ENCODE measurements at regions not wholly inside any gene's neighbourhood (a gene's known extent, or its start where the extent isn't known, plus 50 kb on each side); places are given as distances from the start of the nearest gene placed in this dataset.
"Not testable (repeated sequence)": the region's sequence is repeated elsewhere in the genome, so short reads cannot be mapped to it uniquely, and the experiment has no call there.

DNA sequence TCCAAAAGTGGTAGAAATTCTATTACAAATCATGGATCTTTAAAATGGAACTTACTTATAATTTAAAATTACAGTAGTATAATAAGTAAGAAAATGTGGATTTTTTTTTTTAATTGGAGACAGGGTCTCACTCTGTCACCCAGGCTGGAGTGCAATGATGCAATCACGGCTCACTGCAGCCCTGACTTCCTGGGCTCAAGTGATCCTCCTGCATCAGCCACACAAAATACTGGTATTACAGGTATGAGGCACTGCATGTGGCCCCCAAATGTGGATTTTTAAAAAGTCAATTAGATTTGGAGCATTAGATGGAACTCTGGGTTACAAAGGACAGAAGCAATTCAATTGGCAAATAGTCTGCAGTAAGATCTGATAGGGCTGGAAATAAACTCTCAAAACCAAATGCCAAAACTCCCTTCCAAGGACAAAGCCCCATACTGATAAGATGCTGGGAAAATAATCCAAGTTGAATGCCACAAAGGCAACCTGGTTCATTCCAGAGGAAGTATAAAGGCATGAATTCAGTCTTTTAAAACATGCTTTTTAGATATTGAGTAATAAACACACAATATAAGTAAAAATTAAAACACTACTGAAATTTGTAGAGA, 294.2 kb downstream of the ZNF248 start:
- DNase-seq, result no peak

DNA sequence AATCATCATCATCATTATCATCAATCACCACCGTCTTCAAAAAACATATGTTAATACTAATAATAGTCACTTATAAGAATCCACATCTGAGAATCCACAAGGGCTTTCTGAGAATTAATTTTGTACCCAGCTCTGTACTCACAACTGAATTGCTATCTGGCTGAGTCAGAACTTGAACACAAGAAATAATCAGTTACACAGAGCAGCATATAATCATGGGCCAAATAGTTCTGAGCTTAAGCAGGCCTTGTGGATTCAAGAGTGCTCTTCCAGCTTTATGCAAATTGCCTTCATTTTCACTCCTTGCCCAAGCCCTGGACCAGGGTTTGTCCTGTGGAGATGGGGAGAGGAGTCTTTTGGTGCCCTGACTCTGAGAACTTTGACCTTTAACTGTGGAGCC, 304.5 kb downstream of the ZNF248 start:
- no peak for DNase-seq

- no peak for DNase-seq
These were observed 308.4 kb downstream of the ZNF248 start for GRCh38 chr10:37549054-37549453.

DNA sequence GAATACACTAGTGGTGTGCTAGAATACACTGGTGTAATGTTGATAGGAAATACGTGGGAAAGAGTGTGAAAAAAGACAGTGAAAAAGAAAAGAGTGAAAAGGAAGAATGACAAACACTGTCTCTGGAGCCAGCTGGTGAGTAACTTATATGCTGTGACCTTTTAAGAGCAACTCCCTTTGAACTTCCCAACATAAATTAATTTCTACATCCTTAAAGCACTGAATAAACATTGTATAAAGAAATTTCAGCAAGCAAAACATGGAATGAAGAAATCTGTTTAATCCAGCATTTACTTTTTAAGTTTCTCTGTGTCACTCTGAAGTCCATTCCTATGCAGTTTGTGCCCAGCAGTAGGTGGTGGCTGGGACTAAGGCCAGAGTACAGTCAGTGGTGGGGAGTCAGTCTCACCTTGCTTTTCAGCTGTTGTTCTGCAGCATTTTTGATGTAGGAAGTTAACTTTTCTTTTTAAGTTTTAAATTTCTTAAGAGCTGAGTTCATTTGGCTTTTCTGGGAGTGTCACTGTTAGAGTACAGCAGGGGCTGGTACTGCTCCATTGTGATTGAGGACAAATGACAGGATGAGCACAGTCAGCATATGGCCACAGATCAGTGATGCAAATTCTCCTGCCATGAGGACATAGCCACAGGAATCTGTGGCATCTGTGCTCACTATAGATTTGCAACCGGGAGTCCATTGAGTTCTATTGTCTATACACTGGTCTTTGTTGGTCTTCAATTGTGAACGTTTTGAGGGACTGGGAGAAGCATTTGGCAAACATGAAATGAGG, 321.8 kb downstream of the ZNF248 start:
- DNase-seq, result no peak

DNA sequence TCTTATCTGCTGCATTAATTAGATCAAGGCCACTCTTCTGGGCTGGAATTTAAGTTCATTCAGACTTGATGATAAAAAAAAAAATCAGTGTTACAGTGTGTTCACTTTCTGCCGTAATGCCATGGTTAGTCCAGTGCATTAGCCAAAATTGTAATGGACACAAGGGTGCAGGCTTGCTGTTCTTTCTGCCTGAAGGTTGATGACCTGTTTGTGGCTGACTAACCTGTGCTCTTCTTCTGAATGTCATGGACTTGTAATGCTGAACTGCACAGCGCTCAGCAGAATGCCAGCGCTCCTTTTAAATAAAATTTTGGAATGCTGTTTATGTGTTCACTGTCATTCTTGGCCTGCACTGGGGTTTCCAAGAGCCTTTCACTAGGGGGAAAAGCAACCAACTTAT, 323.2 kb downstream of the ZNF248 start:
- DNase-seq, result no peak

DNA sequence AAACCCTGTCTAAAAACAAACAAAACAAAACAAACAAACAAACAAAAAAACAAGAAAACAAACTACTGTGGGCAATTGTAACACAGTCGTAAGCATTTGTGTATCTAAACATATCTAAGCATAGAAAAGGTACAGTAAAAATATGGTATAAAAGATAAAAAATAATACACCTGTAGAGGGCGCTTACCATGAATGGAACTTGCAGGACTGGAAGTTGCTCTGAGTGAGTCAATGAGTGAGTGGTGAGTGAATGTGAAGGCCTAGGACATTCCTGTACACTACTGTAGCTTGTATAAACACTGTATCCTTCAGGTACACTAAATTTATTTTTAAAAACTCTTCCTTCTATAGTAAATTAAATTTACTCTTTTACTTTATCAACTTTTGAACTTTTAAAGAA, 332.0 kb downstream of the ZNF248 start:
- peak; percentile 39 for DNase-seq

DNA sequence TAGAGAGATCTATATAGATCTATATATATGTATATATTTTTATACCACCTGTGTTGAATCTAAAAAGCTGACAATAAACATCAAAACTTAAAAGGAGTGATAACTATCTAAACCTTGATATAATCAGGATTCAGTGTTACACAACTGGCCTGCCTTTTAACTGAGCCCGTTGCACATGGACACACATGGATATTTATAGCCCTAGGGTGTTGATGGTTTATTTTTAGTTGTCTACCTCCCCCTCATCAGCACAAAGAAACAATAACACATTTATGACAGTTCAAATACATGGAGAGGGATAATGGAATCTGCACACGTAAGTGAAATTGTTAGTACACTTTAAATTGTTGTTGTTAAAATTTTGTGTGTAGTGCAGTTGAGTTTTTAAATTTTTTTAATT, 336.9 kb downstream of the ZNF248 start:
- no peak for DNase-seq

DNA sequence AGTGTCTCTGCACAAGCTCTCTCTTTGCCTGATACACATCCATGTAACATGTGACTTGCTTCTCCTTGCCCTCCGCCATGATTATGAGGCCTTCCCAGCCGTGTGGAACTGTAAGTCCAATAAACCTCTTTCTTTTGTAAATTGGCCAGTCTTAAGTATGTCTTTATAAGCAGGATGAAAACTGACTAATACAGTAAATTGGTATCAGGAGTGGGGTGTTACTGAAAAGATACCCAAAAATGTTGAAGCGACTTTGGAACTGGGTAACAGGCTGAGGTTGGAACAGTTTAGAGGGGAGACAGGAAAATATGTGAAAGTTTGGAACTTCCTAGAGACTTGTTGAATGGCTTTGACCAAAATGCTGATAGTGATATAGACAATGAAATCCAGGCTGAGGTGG, 346.9 kb downstream of the ZNF248 start:
- DNase-seq, result not testable (repeated sequence)

GRCh38 chr10:37496061-37496460, 361.3 kb downstream of the ZNF248 start:
- no peak for DNase-seq

GRCh38 chr10:37495415-37495814, 362.0 kb downstream of the ZNF248 start:
- peak; percentile 31 for DNase-seq

DNA sequence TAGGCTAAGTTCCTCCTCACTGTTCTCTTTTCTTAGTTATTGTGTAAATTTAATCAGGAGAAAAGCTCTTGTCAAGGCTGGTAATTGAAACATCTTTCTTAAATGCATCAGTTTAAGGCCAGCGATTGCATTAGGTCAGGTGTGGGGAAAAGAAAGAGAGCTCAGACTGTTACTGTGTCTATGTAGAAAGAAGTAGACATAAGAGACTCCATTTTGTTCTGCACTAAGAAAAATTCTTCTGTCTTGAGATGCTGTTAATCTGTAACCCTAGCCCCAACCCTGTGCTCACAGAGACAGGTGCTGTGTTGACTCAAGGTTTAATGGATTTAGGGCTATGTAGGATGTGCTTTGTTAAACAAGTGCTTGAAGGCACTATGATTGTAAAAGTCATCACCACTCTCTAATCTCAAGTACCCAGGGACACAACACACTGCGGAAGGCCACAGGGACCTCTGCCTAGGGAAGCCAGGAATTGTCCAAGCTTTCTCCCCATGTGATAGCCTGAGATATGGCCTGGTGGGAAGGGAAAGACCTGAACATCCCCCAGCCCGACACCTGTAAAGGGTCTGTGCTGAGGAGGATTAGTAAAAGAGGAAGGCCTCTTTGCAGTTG, 364.1 kb downstream of the ZNF248 start:
- DNase-seq, result peak; percentile 15

DNA sequence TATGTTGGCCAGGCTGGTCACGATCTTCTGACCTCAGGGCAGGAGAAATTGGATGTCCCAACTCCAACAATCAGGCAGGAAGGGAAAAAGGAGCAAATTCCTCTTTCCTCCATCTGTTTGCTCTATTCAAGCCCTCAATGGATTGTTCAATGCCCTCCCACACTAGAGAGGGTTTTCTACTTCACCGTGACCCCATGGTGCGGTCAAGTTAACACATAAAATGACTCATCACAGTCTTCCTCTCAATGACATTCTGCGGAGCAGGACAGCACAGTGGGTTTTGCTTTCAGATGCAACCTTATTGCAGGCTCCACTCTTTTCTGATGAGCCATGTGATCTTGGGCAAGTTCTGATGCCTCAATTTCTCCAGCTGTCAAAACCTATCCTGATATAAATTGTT, 364.9 kb downstream of the ANKRD30A start:
- DNase-seq, result no peak

- DNase-seq, result no peak
These were observed 364.2 kb downstream of the ANKRD30A start for GRCh38 chr10:37489658-37490003.

- no peak for DNase-seq
These were observed 363.6 kb downstream of the ANKRD30A start for GRCh38 chr10:37488792-37489657.

DNA sequence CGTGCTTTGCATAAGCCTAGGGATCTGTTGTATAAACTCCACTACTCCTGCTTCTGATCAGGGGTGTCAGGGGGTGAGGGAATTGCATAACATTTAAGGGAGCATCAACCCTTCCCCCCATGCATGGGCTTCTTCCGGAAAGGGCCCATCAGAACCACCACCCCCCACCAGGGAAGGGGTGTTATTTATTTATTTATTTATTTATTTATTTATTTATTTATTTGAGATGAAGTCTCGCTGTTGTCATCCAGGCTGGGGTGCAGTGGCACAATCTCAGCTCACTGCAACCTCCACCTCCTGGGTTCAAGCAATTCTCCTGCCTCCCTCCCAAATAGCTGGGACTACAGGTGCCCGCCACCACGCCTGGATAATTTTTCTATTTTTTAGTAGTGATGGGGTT, 355.2 kb downstream of the ANKRD30A start:
- DNase-seq, result not testable (repeated sequence)

DNA sequence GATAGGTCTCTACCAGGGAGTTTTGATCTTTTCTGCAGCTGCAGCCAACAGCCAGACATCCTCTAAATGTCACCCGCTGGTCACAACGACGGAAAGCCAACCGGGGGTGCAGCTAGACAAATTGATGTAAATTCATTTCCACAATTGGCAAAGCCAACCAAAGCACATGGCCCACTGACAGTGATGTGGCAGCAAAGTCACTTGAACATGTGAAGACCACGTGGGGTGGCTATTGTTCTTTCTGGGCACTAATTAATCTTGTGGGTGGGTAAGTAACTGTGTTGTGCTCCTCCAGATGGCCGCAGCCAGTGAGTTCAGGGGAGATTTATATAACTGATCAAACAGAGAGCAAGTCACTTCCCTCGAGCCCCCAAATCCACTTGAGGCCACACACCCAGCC, 354.1 kb downstream of the ANKRD30A start:
- DNase-seq, result no peak

DNA sequence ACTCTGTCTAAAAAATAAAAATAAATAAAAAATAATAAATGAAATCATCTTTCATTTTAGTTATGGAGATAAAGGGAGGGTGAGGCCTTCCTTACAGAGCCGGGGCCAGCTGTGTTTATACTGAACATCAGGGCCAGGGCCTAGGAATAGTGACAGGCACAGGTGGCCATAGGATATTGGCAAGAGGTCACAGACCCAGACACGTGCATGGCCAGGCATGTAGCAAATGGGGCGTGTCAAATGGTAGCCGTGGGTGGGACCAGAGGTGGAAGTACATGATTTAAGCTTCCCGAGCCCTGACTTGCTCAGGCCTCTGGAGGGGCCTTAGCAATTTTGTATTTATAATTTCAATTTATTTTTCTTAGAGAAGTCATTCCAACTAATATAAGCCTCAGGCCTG, 353.0 kb downstream of the ANKRD30A start:
- no peak for DNase-seq

DNA sequence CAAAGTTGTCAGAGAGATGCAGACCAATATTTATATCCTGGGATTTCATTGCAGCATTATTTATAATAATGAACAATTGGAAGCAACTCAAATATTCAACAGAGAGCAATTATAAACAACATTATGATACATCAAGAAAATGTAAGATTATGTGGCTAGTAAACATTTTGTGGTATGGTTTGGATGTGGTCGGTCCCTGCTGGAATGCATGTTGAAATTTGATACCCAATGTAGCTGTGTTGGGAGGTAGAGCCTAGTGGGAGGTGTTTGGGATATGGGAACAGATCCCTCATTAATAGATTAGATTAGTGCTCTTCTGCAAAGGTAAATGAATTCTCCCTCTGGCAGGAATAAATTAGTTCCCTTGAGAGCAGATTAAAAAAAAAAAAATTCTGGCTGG, 350.9 kb downstream of the ANKRD30A start:
- no peak for DNase-seq

DNA sequence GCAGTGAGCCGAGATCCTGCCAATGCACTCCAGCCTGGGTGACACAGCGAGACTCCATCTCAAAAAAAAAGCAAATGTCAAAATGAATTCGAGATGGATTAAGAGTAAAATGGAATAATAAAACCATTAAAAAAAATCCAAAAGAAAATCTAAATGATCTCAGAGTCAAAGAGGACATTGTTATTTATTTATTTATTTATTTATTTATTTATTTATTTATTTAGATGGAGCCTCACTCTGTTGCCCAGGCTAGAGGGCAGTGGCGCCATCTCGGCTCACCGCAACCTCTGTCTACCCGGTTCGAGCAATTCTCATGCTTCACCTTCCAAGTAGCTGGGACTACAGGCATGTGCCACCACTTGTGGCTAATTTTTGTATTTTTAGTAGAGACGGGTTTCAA, 349.2 kb downstream of the ANKRD30A start:
- no peak for DNase-seq

DNA sequence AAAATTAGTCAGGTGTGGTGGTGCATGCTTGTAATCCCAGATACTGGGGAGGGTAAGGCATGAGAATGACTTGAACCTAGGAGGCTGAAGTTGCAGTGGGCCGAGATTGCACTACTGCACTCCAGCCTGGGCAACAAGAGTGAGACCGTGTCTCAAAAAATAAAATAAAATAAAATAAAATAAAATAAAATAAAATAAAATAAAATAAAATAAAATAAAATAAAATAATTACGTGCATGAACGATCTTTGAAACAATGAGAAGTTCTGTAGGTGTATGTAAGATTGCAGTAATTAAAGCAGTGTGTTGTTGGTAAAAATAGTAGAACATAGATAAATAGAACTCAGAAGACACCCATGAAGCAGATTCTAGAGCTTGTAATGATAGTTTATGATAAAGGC, 348.5 kb downstream of the ANKRD30A start:
- DNase-seq, result no peak

- DNase-seq, result no peak
These were observed 341.8 kb downstream of the ANKRD30A start for GRCh38 chr10:37467246-37467645.

GRCh38 chr10:37456456-37456855, 331.1 kb downstream of the ANKRD30A start:
- no peak for DNase-seq

DNA sequence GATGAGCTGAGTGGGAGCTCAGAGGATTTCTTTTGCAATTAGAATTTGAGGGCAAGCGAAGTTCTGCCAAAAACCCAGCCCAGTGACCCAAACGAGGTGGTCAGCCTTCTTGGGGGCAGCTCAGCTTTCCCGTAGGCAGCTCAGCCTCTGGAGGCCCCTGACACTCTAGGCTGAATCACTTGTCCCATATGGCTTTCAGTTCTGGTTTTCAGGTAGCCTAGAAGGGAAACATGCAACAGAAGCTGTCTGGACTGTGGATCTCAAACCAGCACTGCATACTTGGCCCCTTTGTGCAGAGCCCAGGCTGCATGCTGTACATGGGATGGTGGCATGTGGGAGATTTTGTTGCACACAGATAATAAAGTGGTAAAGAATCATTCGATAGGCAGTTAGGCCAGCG, 322.8 kb downstream of the ANKRD30A start:
- no peak for DNase-seq

- DNase-seq, result no peak
These were observed 317.5 kb downstream of the ANKRD30A start for GRCh38 chr10:37442882-37443281.
